DND-41 (cell line): ENCODE measurements at regions not wholly inside any gene's neighbourhood (a gene's known extent, or its start where the extent isn't known, plus 50 kb on each side); places are given as distances from the start of the nearest gene placed in this dataset.

Experiments used
- EZH2 ChIP-seq: IDR thresholded peaks from 3 replicates; pipeline ENCODE4 v1.6.1; 2012; ENCODE audit warnings: borderline replicate concordance, low read depth, mild to moderate bottlenecking, moderate library complexity, low read length, inconsistent platforms; ENCODE audit not compliant: severe bottlenecking
- TF ChIP-seq, protein P1 (sequence below): IDR thresholded peaks from 2 replicates; pipeline ENCODE4 v1.5.1; 2012; ENCODE audit warnings: borderline replicate concordance, low read length, moderate library complexity, mild to moderate bottlenecking; ENCODE audit not compliant: poor library complexity, severe bottlenecking; ENCODE audit errors: extremely low read depth

- TF ChIP-seq, protein P1, sequence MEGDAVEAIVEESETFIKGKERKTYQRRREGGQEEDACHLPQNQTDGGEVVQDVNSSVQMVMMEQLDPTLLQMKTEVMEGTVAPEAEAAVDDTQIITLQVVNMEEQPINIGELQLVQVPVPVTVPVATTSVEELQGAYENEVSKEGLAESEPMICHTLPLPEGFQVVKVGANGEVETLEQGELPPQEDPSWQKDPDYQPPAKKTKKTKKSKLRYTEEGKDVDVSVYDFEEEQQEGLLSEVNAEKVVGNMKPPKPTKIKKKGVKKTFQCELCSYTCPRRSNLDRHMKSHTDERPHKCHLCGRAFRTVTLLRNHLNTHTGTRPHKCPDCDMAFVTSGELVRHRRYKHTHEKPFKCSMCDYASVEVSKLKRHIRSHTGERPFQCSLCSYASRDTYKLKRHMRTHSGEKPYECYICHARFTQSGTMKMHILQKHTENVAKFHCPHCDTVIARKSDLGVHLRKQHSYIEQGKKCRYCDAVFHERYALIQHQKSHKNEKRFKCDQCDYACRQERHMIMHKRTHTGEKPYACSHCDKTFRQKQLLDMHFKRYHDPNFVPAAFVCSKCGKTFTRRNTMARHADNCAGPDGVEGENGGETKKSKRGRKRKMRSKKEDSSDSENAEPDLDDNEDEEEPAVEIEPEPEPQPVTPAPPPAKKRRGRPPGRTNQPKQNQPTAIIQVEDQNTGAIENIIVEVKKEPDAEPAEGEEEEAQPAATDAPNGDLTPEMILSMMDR = no peak
- TF ChIP-seq EZH2 = no peak
Measured at GRCh38 chr5:96016216-96016615, 54.6 kb upstream of the ELL2 start.
